HG02623 (cell line): ENCODE measurements at regions not wholly inside any gene's neighbourhood (a gene's known extent, or its start where the extent isn't known, plus 50 kb on each side); places are given as distances from the start of the nearest gene placed in this dataset.
"Not testable (repeated sequence)": the region's sequence is repeated elsewhere in the genome, so short reads cannot be mapped to it uniquely, and the experiment has no call there.

Experiments used
- ATAC-seq: cut with Tn5 transposase; IDR thresholded peaks from one replicate; pipeline ENCODE4 v1.9.1; 2021; ENCODE audit warnings: moderate library complexity; ENCODE audit not compliant: unreplicated experiment

GRCh38 chr6:16912756-16913155 is 151.5 kb upstream of the ATXN1 start:
- ATAC-seq: no peak

DNA sequence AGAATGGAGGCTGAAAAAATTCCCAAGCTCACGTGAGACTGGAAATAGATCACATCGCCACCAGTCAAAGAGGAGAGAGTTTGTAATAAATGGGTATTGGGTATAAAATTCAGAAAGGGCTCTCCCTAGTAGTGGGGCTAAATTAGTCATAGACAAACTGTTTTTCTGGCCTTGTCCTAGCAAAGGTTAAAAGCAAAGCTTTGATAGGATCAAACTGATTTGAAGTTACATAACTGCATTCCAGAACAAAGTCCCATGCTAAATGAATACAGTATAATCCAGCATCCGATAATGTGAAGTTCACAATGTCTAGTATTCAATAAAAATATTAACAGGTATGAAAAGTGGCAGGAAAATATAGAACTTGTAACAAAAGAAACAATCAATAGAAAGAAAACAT is 149.8 kb upstream of the ATXN1 start:
- ATAC-seq: no peak

GRCh38 chr6:16909658-16910360 is 148.5 kb upstream of the ATXN1 start:
- ATAC-seq: no peak

GRCh38 chr6:16907991-16908390 is 146.7 kb upstream of the ATXN1 start:
- ATAC-seq: no peak

GRCh38 chr6:16904957-16905356 is 143.7 kb upstream of the ATXN1 start:
- no peak for ATAC-seq

DNA sequence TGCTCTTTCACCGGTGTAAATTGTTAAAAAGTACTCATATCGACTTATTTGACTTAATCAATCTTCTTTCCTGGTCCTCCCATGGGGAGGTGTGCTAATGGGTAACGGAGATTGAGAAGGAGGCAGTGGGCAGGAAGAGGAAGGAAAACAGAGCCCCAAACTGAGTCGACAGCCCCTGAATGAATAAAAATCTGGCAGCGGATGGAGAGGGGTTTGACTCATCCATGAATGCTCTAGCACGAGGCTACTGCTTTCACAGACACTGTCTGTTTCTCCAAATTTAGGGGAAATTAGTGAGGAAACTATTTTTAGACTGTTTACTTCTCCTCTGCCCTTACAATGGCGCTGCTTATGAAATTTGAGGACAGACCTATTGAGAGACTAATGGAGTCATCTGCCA is 142.2 kb upstream of the ATXN1 start:
- ATAC-seq: no peak

DNA sequence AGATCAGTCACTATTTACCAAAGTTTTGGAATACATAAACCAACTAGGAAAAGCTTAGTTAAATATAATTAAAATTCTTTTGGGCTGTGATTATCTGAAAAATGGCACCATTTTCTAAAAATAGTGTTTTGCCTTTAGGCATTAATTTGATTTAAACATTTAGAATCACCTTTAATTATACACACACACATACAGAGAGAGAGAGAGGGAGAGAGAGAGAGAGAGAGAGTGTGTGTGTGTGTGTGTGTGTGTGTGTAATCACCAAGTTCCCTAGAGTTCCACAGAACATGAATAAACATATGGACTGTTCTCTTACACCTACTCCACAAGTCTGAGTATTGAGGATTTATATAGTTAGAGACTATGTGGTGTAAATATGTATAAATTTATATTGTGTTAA is 141.2 kb upstream of the ATXN1 start:
- no peak for ATAC-seq

DNA sequence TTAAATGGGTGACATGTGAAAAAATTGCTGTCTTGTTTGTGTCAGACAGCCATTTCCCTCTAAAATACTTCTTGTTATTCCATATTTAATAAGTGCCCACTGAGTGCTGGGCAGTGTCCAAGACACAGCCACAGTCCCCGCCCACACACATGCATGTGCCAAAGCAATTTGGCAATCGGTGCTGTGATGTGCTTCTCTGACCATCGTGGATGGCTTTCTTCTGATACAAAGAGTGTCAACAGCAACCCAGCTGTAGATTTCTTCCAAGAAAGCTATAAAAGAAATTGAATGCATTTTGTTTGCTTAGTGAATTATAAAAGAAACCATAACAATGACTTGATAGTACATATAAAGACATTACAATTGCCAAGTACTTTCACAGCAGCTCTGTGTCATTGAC is 140.5 kb upstream of the ATXN1 start:
- no peak for ATAC-seq

GRCh38 chr6:16901306-16901705 is 140.0 kb upstream of the ATXN1 start:
- no peak for ATAC-seq

GRCh38 chr6:16898640-16899396 is 137.6 kb upstream of the ATXN1 start:
- no peak for ATAC-seq

GRCh38 chr6:16897669-16898068 is 136.4 kb upstream of the ATXN1 start:
- no peak for ATAC-seq

DNA sequence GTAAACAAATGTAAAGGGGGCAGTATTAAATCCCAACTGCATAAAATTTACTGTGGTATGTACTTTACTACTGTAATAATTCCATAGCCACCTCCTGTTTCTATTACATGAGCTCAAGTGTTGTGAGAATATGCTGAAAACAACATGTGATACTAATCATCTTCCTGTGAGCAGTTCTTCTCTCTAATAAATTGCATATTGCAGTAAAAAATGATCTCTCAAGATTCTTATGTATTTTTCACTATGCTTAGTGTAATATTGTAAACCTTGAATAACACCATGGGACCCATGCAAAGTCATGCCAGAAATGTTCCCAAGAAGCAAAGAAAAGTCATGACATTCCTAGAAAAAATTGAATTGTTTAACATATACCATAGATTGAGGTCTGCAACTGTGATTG is 133.0 kb upstream of the ATXN1 start:
- no peak for ATAC-seq

DNA sequence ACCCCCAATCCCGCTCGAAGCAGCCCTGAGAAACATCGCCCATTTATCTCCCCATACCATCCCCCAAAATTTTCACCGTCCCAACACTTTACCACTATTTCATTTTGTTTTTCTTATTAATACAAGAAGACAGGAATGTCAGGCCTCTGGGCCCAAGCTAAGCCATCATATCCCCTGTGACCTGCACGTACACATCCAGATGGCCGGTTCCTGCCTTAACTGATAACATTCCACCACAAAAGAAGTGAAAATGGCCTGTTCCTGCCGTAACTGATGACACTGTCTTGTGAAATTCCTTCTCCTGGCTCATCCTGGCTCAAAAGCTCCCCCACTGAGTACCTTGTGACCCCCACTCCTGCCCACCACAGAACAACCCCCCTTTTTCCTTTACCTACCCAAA is 129.8 kb upstream of the ATXN1 start:
- not testable (repeated sequence) for ATAC-seq

GRCh38 chr6:16885411-16886160 is 124.3 kb upstream of the ATXN1 start:
- no peak for ATAC-seq

GRCh38 chr6:16884526-16884925 is 123.3 kb upstream of the ATXN1 start:
- ATAC-seq: no peak

DNA sequence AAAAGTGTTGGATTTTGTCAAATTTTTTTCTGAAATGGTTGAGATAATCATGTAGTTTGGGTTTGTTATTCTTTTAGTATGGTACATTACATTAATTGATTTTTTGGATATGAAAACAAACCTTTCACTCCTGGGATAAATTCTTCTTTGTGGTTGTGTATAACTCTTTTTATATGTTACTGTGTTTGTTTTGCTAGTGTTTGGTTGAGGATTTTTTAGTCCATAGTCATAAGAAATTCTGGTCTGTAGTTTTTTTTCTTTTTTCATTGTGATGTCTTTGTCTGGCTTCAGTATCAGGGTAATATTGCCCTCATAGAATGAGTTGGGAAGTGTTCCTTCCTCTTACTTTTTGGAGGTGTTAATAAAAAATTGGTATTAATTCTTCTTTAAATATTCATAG is 122.2 kb upstream of the ATXN1 start:
- no peak for ATAC-seq

GRCh38 chr6:16882230-16882629 is 121.0 kb upstream of the ATXN1 start:
- no peak for ATAC-seq

DNA sequence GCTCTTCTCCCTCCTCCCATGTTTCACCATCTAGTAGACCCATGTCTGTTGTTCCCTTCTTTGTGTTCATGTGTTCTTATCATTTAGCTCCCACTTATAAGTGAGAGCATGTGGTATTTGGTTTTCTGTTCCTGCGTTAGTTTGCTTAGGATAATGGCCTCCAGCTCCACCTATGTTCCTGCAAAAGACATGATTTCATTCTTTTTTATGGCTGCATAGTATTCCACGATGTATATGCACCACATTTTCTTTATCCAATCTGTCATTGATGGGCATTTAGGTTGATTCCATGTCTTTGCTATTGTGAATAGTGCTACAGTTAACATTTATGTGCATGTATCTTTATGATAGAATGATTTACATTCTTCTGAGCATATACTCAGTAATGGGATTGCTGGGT is 115.6 kb upstream of the ATXN1 start:
- ATAC-seq: not testable (repeated sequence)

DNA sequence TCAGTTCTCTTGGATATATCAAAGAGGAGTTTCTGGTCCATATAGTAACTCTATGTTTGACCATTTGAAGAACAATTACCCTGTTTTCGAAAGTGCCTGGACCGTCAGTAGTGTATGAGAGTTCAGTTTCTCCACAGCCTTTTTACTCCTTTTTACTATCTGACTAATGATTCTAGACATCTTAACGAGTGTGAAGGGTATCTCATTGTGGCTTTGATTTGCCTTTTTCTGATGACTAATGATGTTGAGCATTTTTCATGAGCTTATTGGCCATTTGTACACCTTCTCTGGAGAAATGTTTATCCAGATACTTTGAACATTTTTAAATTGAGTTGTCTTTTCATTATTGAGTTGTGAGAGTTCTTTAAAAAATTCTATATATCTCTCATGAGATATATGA is 114.9 kb upstream of the ATXN1 start:
- no peak for ATAC-seq

DNA sequence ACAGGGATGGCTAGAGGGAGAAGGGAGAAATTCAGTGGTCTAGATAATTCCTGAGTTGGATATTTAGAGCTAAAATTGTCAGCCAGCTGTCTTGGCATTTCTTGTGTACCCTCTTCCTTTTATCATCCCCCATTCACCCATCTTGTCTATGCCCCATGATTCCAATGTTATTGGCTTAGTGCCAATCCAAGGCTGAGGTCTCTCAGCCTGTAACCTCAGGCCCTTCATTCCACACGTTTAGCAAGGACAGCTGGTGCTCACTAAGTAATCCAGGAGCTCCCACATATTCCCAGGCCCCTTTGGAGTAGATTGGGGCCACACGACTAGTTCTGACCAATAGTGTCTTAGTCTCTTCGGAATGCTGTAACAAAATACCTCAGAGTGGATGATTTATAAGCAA is 112.4 kb upstream of the ATXN1 start:
- no peak for ATAC-seq

- no peak for ATAC-seq
These were observed 111.4 kb upstream of the ATXN1 start for GRCh38 chr6:16872543-16873235.
